HepG2 (cell line): ENCODE measurements at regions not wholly inside any gene's neighbourhood (a gene's known extent, or its start where the extent isn't known, plus 50 kb on each side); places are given as distances from the start of the nearest gene placed in this dataset.
A peak's percentile ranks its signal among the peaks of the same experiment; 100 is the strongest.

Source experiments
- BRCA1 ChIP-seq: sonication (generic); formaldehyde crosslinking; IDR thresholded peaks from 2 replicates; pipeline ENCODE4 v1.4.0; 2020; ENCODE audit warnings: missing genetic modification reagents
- FOXM1 ChIP-seq: sonication (generic); formaldehyde crosslinking; IDR thresholded peaks from 2 replicates; pipeline ENCODE4 v1.5.0; 2020; ENCODE audit warnings: missing genetic modification reagents
- HCFC1 ChIP-seq: fragments of 150-350 bp; IDR thresholded peaks from 2 replicates; pipeline ENCODE4 v1.6.1; 2014; ENCODE audit warnings: low read depth, low read length
- KDM1A ChIP-seq: IDR thresholded peaks from 2 replicates; pipeline ENCODE4 v1.6.1; 2016; ENCODE audit warnings: missing compliant biosample characterization
- KDM5B ChIP-seq: sonication (generic); formaldehyde crosslinking; IDR thresholded peaks from 2 replicates; pipeline ENCODE4 v1.4.0; 2020; ENCODE audit warnings: missing genetic modification reagents, mild to moderate bottlenecking, borderline replicate concordance
- MTF2 ChIP-seq: sonication (generic); formaldehyde crosslinking; IDR thresholded peaks from 2 replicates; pipeline ENCODE4 v1.5.0; 2020; ENCODE audit warnings: missing genetic modification reagents, borderline replicate concordance
- NFRKB ChIP-seq: fragments of 450-650 bp; IDR thresholded peaks from 2 replicates; pipeline ENCODE4 v1.6.1; 2017
- PHB2 ChIP-seq: fragments of 450-650 bp; IDR thresholded peaks from 2 replicates; pipeline ENCODE4 v1.6.1; 2018; ENCODE audit not compliant: partially characterized antibody
- PRMT3 ChIP-seq: sonication (generic); formaldehyde crosslinking; IDR thresholded peaks from 2 replicates; pipeline ENCODE4 v1.8.1; 2022; ENCODE audit warnings: low read depth, mild to moderate bottlenecking, moderate library complexity, missing genetic modification reagents, borderline replicate concordance
- SUZ12 ChIP-seq: fragments of 150-350 bp; IDR thresholded peaks from 2 replicates; pipeline ENCODE4 v1.6.1; 2014; ENCODE audit warnings: low read depth, low read length
- TMF1 ChIP-seq: sonication (generic); formaldehyde crosslinking; IDR thresholded peaks from 2 replicates; pipeline ENCODE4 v1.8.1; 2022; ENCODE audit warnings: low read depth, missing genetic modification reagents
- TRIM24 ChIP-seq: sonication (generic); formaldehyde crosslinking; IDR thresholded peaks from 2 replicates; pipeline ENCODE4 v1.8.0; 2022; ENCODE audit warnings: mild to moderate bottlenecking, missing genetic modification reagents
- ZNF143 ChIP-seq: sonication (generic); formaldehyde crosslinking; IDR thresholded peaks from 2 replicates; pipeline ENCODE4 v1.4.0; 2020; ENCODE audit warnings: missing genetic modification reagents
- ZNF24 ChIP-seq: fragments of 450-650 bp; IDR thresholded peaks from 2 replicates; pipeline ENCODE4 v1.6.1; 2017; ENCODE audit warnings: antibody characterized with exemption, mild to moderate bottlenecking
- ZNF556 ChIP-seq: sonication (generic); formaldehyde crosslinking; IDR thresholded peaks from 2 replicates; pipeline ENCODE4 v1.4.0; 2020; ENCODE audit warnings: mild to moderate bottlenecking, missing genetic modification reagents, borderline replicate concordance
- ZNF839 ChIP-seq: sonication (generic); formaldehyde crosslinking; IDR thresholded peaks from 2 replicates; pipeline ENCODE4 v1.4.0; 2020; ENCODE audit warnings: missing genetic modification reagents, mild to moderate bottlenecking, borderline replicate concordance
- ZSCAN9 ChIP-seq: IDR thresholded peaks from 2 replicates; pipeline ENCODE4 v1.6.1; 2016; ENCODE audit warnings: borderline replicate concordance
- TF ChIP-seq, protein P1 (sequence below): sonication (generic); formaldehyde crosslinking; conservative IDR thresholded peaks from 2 replicates; pipeline ENCODE4 v1.4.0; 2020; ENCODE audit warnings: missing genetic modification reagents
- TF ChIP-seq, protein P2 (sequence below): sonication (generic); formaldehyde crosslinking; conservative IDR thresholded peaks from 2 replicates; pipeline ENCODE4 v1.8.1; 2023; ENCODE audit warnings: missing genetic modification reagents
- TF ChIP-seq, protein P3 (sequence below): conservative IDR thresholded peaks from 2 replicates; pipeline ENCODE4 v1.6.1; 2018; ENCODE audit warnings: missing genetic modification reagents
- TF ChIP-seq, protein P4 (sequence below): sonication (generic); formaldehyde crosslinking; IDR thresholded peaks from 2 replicates; pipeline ENCODE4 v1.5.0; 2020; ENCODE audit warnings: missing genetic modification reagents, mild to moderate bottlenecking, borderline replicate concordance
- TF ChIP-seq, protein P5 (sequence below): sonication (generic); formaldehyde crosslinking; IDR thresholded peaks from 2 replicates; pipeline ENCODE4 v1.9.0; 2022; ENCODE audit warnings: missing genetic modification reagents, mild to moderate bottlenecking, borderline replicate concordance
- TF ChIP-seq, protein P6 (sequence below): sonication (generic); formaldehyde crosslinking; IDR thresholded peaks from 2 replicates; pipeline ENCODE4 v1.4.0; 2020; ENCODE audit warnings: mild to moderate bottlenecking, missing genetic modification reagents

DNA sequence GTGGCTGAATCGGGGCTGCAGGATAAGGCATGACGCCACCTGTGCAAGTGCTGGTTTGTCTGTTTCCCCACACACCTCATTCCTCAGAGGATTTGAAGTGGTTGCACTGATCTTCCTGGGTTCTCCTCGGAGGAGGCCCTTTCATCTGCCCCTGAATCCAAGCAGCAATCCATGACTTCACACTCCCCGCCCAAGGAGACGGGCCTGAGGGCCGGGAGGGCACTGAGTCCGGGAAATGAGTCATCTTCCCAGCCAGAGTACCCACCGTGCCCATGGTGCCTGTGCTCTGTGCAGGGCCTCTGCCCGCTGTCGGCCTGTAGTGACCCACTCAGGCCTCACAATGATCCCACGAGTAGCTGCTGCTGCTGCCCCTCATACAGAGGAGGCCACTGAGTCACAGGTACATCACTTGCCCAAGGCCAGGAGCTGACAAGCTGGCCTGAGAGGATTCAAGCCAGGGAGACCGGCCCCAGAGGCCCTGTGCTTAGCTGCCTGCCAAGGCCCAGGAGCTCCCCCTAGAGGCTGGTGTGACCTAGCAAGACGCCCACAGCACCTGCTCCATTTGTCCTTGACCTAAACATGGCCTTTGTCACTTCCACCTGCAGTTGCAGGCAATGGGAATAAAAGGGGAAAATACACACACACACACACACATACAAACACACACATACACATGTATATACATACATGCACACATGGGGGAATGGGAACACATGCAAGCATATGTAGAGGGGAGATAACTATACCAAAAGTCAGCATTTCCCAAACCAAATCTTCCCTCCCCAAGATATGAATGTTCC, 240.0 kb downstream of the C16orf95 start (continued):
- TF ChIP-seq SUZ12 (no peak), PRMT3 (CRISPR knock-in tag) (no peak), NFRKB (no peak), BRCA1 (CRISPR knock-in tag) (no peak), MTF2 (CRISPR knock-in tag) (0 out of 2 replicates have a peak, but pooled peaks have one; percentile 42), PHB2 (no peak), ZSCAN9 (no peak), FOXM1 (no peak), KDM5B (CRISPR knock-in tag) (peak; percentile 39; the same call in 1 of the 2 replicates), HCFC1 (no peak), TRIM24 (CRISPR knock-in tag) (0 out of 2 replicates have a peak, but pooled peaks have one; percentile 28), ZNF556 (no peak), ZNF143 (CRISPR knock-in tag) (no peak), ZNF839 (CRISPR knock-in tag) (no peak), TMF1 (CRISPR knock-in tag) (no peak), ZNF24 (no peak), KDM1A (no peak)
- TF ChIP-seq, protein P1, sequence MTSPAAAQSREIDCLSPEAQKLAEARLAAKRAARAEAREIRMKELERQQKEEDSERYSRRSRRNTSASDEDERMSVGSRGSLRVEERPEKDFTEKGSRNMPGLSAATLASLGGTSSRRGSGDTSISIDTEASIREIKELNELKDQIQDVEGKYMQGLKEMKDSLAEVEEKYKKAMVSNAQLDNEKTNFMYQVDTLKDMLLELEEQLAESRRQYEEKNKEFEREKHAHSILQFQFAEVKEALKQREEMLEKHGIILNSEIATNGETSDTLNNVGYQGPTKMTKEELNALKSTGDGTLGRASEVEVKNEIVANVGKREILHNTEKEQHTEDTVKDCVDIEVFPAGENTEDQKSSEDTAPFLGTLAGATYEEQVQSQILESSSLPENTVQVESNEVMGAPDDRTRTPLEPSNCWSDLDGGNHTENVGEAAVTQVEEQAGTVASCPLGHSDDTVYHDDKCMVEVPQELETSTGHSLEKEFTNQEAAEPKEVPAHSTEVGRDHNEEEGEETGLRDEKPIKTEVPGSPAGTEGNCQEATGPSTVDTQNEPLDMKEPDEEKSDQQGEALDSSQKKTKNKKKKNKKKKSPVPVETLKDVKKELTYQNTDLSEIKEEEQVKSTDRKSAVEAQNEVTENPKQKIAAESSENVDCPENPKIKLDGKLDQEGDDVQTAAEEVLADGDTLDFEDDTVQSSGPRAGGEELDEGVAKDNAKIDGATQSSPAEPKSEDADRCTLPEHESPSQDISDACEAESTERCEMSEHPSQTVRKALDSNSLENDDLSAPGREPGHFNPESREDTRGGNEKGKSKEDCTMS (CRISPR knock-in tag) = no peak
- TF ChIP-seq, protein P2, sequence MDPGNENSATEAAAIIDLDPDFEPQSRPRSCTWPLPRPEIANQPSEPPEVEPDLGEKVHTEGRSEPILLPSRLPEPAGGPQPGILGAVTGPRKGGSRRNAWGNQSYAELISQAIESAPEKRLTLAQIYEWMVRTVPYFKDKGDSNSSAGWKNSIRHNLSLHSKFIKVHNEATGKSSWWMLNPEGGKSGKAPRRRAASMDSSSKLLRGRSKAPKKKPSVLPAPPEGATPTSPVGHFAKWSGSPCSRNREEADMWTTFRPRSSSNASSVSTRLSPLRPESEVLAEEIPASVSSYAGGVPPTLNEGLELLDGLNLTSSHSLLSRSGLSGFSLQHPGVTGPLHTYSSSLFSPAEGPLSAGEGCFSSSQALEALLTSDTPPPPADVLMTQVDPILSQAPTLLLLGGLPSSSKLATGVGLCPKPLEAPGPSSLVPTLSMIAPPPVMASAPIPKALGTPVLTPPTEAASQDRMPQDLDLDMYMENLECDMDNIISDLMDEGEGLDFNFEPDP = no peak
- TF ChIP-seq, protein P3, sequence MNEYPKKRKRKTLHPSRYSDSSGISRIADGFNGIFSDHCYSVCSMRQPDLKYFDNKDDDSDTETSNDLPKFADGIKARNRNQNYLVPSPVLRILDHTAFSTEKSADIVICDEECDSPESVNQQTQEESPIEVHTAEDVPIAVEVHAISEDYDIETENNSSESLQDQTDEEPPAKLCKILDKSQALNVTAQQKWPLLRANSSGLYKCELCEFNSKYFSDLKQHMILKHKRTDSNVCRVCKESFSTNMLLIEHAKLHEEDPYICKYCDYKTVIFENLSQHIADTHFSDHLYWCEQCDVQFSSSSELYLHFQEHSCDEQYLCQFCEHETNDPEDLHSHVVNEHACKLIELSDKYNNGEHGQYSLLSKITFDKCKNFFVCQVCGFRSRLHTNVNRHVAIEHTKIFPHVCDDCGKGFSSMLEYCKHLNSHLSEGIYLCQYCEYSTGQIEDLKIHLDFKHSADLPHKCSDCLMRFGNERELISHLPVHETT (CRISPR knock-in tag) = no peak
- TF ChIP-seq, protein P4, sequence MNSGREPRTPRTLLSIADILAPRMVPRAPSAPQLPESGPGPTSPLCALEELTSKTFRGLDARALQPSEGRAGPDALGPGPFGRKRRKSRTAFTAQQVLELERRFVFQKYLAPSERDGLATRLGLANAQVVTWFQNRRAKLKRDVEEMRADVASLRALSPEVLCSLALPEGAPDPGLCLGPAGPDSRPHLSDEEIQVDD (CRISPR knock-in tag) = no peak
- TF ChIP-seq, protein P5, sequence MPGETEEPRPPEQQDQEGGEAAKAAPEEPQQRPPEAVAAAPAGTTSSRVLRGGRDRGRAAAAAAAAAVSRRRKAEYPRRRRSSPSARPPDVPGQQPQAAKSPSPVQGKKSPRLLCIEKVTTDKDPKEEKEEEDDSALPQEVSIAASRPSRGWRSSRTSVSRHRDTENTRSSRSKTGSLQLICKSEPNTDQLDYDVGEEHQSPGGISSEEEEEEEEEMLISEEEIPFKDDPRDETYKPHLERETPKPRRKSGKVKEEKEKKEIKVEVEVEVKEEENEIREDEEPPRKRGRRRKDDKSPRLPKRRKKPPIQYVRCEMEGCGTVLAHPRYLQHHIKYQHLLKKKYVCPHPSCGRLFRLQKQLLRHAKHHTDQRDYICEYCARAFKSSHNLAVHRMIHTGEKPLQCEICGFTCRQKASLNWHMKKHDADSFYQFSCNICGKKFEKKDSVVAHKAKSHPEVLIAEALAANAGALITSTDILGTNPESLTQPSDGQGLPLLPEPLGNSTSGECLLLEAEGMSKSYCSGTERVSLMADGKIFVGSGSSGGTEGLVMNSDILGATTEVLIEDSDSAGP (CRISPR knock-in tag) = 0 out of 2 replicates have a peak, but pooled peaks have one; percentile 26
- TF ChIP-seq, protein P6, sequence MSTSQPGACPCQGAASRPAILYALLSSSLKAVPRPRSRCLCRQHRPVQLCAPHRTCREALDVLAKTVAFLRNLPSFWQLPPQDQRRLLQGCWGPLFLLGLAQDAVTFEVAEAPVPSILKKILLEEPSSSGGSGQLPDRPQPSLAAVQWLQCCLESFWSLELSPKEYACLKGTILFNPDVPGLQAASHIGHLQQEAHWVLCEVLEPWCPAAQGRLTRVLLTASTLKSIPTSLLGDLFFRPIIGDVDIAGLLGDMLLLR (CRISPR knock-in tag) = no peak
